ENCODE measurements at regions not wholly inside any gene's neighbourhood (a gene's known extent, or its start where the extent isn't known, plus 50 kb on each side); places are given as distances from the start of the nearest gene placed in this dataset.

DNA sequence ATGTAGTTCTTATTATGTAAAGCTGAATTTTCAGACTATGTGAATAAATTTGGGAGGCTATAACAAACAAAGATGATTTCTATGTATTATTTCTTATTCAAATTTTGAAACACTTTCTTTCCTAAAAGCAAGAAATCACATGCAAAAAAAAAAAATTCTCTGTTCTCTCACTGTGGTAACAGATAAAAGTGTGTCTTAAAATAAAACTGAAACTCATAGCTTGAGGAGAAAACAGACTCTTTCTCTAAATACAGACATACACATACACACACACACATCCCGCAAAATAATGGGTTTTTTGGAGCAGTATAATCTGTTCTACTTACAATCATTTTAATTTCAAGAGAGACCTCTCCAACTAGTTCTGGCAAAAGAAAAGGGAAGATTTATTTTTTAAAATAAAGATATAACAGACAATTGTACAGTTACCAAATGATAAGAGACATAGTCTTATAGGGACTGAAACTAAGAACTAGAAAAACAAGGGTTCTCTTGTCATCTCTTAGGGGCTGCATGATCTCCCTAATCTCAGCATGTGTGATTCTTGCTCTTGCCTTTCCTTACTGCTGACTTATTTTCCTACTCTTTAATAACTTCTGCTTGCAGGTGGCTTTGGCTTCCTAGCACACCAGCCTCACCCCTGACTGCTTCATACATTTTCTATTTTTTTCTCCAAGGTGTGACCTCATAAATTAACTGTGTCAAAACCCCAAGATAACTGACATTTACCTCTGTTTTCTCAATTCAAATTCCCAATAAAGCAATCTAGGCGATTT lies 483.5 kb upstream of the POT1 start:
- TF ChIP-seq, protein P1, sequence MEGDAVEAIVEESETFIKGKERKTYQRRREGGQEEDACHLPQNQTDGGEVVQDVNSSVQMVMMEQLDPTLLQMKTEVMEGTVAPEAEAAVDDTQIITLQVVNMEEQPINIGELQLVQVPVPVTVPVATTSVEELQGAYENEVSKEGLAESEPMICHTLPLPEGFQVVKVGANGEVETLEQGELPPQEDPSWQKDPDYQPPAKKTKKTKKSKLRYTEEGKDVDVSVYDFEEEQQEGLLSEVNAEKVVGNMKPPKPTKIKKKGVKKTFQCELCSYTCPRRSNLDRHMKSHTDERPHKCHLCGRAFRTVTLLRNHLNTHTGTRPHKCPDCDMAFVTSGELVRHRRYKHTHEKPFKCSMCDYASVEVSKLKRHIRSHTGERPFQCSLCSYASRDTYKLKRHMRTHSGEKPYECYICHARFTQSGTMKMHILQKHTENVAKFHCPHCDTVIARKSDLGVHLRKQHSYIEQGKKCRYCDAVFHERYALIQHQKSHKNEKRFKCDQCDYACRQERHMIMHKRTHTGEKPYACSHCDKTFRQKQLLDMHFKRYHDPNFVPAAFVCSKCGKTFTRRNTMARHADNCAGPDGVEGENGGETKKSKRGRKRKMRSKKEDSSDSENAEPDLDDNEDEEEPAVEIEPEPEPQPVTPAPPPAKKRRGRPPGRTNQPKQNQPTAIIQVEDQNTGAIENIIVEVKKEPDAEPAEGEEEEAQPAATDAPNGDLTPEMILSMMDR (IDR thresholded peaks at IDR 0.05; ENCODE audit: low read depth, low read length, poor library complexity, severe bottlenecking), result no peak
- no peak for TF ChIP-seq EZH2phosphoT487 (IDR thresholded peaks at IDR 0.05; ENCODE audit: borderline replicate concordance, low read length)

All from DOHH2 (cell line).